ENCODE measurements at regions not wholly inside any gene's neighbourhood (a gene's known extent, or its start where the extent isn't known, plus 50 kb on each side); places are given as distances from the start of the nearest gene placed in this dataset.
A peak's percentile ranks its signal among the peaks of the same experiment; 100 is the strongest.

DNA sequence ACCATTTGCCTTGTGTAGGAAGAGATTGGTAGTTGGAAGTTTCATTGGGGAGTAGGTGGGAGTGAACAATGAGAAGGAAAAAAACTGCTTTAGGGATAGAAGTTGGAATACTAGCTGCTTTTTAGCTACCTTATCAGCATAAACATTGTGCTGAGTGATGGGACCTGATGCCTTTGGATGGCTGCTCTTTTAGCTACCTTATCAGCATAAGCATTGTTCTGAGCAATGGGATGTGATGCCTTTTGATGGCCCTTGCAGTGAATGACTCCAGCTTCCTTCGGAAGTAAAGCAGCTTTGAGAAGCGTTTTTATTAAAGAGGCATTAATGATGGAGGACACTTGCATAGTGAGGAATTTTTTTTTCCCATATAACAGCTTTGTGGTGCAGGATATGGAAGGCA lies 168.2 kb upstream of the NLGN4Y start:
- POLR2A ChIA-PET (ENCODE audit: partially characterized antibody): no interaction called here
- FAIRE-seq: peak; percentile 82
- no peak overlapping the region for H3K23ac ChIP-seq (ENCODE audit: insufficient read length)

More for the DNA sequence above, 168.2 kb upstream of the NLGN4Y start:
- CTCF ChIA-PET (ENCODE audit: partially characterized antibody): no interaction called here
- Histone ChIP-seq H4K20me1 (replicated peaks in 1 of 2; ENCODE audit: control insufficient read depth in 1 of 2, insufficient read depth in 2 of 2, low read length in 2 of 2) (no peaks in the 10 kb centered on the region), H2AK5ac (ENCODE audit: low read depth, low read length) (no peak overlapping the region), H3K4me3 (ENCODE audit: extremely low read depth in 1 of 4, insufficient read depth in 2 of 4, low read depth in 3 of 4, low read length in 4 of 4) (no peak overlapping the region), H3K4me2 (ENCODE audit: insufficient read depth in 1 of 2, low read depth in 2 of 2, low read length in 2 of 2) (no peak overlapping the region), H4K5ac (ENCODE audit: insufficient read length, low read depth, low read length) (no peak overlapping the region), H2BK15ac (ENCODE audit: low read length) (no peak overlapping the region), H3K79me1 (ENCODE audit: low read depth, low read length) (no peaks in the 10 kb centered on the region), H3K14ac (ENCODE audit: insufficient read length) (no peak overlapping the region), H3K23me2 (ENCODE audit: low read depth, low read length) (no peaks in the 10 kb centered on the region), H3K36me3 (ENCODE audit: control insufficient read depth in 2 of 4, insufficient read depth in 4 of 4, low read length in 3 of 4) (no peaks in the 10 kb centered on the region), H2BK5ac (ENCODE audit: low read depth, low read length) (no peak overlapping the region), H2BK120ac (replicated peaks; ENCODE audit: low read depth, low read length) (no peak overlapping the region), H4K91ac (replicated peaks; ENCODE audit: insufficient read length, low read length) (no peak overlapping the region), H4K8ac (ENCODE audit: extremely low read depth, insufficient read depth, low read length) (no peak overlapping the region), H3K56ac (replicated peaks; ENCODE audit: insufficient read length, low read depth, low read length) (no peak overlapping the region), H3K4me1 (replicated peaks in 1 of 4; ENCODE audit: control insufficient read depth in 3 of 4, insufficient read depth in 4 of 4, low read length in 3 of 4) (peaks cover 0 to 4% (median 2%) of the 10 kb centered on the region in 4 experiments; a peak in 3 of 7 replicates), H3K9ac (replicated peaks in 1 of 4; ENCODE audit: extremely low read depth in 1 of 4, low read depth in 3 of 4, low read length in 3 of 4) (no peak overlapping the region), H2AFZ (ENCODE audit: low read length) (no peak overlapping the region), H3K18ac (ENCODE audit: extremely low read depth, low read length) (no peak overlapping the region), H2BK12ac (ENCODE audit: low read depth, low read length) (no peak overlapping the region), H3K27me3 (replicated peaks in 1 of 4; ENCODE audit: control insufficient read depth in 3 of 4, extremely low read depth in 1 of 4, insufficient read depth in 3 of 4, low read length in 3 of 4) (no peaks in the 10 kb centered on the region), H3K9me3 (ENCODE audit: insufficient read depth in 2 of 2, low read depth in 1 of 2, low read length in 1 of 2) (peaks cover 6 to 10% of the 10 kb centered on the region in 2 experiments), H3K27ac (ENCODE audit: low read depth, low read length) (no peak overlapping the region), H3K79me2 (ENCODE audit: control insufficient read depth in 1 of 2, insufficient read depth in 2 of 2, low read length in 2 of 2) (no peaks in the 10 kb centered on the region), H3K4ac (replicated peaks; ENCODE audit: insufficient read length, low read depth, low read length) (no peak overlapping the region), H2BK20ac (ENCODE audit: low read length) (no peak overlapping the region)
- WGBS, 2 experiments (ENCODE audit: extremely low coverage in 1 of 2, insufficient coverage in 1 of 2, insufficient read length in 1 of 2, insufficient replicate concordance in 2 of 2, low coverage in 1 of 2, low lambda C conversion rate in 2 of 2, missing lambda C conversion rate in 1 of 2): 32% methylated on average over 2 of the region's 2 CpGs; no CpG with 5 or more reads in 1 of the 2 experiments
- no peak for TF ChIP-seq RBBP5 (IDR thresholded peaks at IDR 0.05; ENCODE audit: borderline replicate concordance, low read depth, low read length)
- TF ChIP-seq NANOG (IDR thresholded peaks at IDR 0.05; ENCODE audit: insufficient read depth, low read depth, low read length, poor library complexity, severe bottlenecking): peak; percentile 82
- DNase-seq (ENCODE audit: low read depth in 1 of 2, low spot score in 2 of 2): no peak
